Adrenal gland (tissue), 5 donors: ENCODE measurements at regions not wholly inside any gene's neighbourhood (a gene's known extent, or its start where the extent isn't known, plus 50 kb on each side); places are given as distances from the start of the nearest gene placed in this dataset.

Experiments
- POLR2A ChIP-seq, 2 donors: fragments of 450-650 bp; IDR thresholded peaks; one replicate each; pipeline ENCODE4 v1.6.1; 2017; ENCODE audit warnings: antibody characterized with exemption in 2 of 2, mild to moderate bottlenecking in 2 of 2, moderate library complexity in 1 of 2
- TF ChIP-seq, protein P1 (sequence below), 6 experiments: fragments of 450-650 bp in 4 of 6; fragments of 200-600 bp in 2 of 6; sonication (generic) in 1 of 6; IDR thresholded peaks; 1 replicate in 5 of 6; 2 replicates in 1 of 6; pipeline versions ENCODE4 v1.5.1 to v1.8.0; 2016 to 2021; ENCODE audit warnings: antibody characterized with exemption in 6 of 6, mild to moderate bottlenecking in 2 of 6, moderate library complexity in 1 of 6
- donor health status: DM: no; HTN: no; CAD: no.

DNA sequence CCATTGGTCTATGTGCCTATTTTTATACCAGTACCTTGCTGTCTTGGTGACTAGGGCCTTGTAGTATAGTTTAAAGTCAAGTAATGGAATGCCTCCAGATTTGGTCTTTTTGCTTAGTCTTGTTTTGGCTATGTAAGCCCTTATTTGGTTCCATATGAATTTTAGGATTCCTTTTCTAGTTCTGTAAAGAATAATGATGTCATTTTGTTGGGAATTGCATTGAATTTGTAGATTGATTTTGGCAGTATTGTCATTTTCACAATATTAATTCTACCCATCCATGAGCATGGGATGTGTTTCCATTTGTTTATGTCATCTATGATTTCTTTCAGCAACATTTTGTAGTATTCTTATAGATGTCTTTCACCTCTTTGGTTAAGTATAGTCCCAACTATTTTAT is 96.4 kb upstream of the PAK5 start:
- TF ChIP-seq, protein P1, sequence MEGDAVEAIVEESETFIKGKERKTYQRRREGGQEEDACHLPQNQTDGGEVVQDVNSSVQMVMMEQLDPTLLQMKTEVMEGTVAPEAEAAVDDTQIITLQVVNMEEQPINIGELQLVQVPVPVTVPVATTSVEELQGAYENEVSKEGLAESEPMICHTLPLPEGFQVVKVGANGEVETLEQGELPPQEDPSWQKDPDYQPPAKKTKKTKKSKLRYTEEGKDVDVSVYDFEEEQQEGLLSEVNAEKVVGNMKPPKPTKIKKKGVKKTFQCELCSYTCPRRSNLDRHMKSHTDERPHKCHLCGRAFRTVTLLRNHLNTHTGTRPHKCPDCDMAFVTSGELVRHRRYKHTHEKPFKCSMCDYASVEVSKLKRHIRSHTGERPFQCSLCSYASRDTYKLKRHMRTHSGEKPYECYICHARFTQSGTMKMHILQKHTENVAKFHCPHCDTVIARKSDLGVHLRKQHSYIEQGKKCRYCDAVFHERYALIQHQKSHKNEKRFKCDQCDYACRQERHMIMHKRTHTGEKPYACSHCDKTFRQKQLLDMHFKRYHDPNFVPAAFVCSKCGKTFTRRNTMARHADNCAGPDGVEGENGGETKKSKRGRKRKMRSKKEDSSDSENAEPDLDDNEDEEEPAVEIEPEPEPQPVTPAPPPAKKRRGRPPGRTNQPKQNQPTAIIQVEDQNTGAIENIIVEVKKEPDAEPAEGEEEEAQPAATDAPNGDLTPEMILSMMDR (IDR thresholded peaks at IDR 0.05): no peak
- TF ChIP-seq POLR2A (IDR thresholded peaks at IDR 0.05): no peak
